Fibroblast of skin of right quadriceps (primary cell): ENCODE measurements at regions not wholly inside any gene's neighbourhood (a gene's known extent, or its start where the extent isn't known, plus 50 kb on each side); places are given as distances from the start of the nearest gene placed in this dataset.

ENCODE experiments used
- DNase-seq: peaks from one replicate; pipeline ENCODE4 v3.0.0-alpha.2; 2013

DNA sequence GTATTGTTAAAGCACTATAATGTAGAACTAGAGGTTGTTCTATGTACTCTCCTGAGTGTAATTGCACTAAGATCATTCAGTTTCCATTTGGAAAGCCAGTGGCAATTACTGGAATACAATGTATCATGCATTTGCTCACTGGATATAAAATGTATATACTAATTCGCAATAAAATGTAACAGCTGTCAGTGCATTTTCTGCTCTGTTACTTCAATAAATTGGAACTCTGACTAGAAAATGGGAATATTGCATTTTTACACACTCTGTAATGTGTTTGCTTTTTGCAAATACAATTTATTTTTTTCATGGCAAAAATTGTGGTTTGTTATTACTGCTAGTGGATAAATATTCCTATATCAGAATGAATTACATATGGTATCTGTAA lies 893.8 kb upstream of the POU3F3 start:
- no peak for DNase-seq

DNA sequence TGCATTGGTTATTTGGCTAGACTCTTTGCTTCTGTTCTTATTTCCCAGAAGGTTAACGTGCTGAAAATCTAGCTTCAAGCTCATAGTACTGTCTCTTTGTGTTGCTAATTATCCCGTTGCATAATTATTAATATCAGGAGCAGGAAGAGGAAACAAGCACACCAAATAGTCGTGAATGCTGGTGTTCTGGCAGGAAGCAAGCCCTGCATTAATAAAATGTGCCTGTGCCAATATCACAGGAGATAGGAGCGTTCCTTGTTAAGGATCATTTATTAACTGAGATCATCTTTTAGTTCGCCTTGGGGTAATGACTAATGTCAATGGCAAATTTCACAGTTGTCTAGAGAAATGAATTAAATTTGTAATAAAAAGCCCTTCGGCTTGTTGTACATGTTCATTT lies 893.0 kb upstream of the POU3F3 start:
- no peak for DNase-seq

- DNase-seq, result no peak
Observed at GRCh38 chr2:103961862-103962261, 892.1 kb upstream of the POU3F3 start.

DNA sequence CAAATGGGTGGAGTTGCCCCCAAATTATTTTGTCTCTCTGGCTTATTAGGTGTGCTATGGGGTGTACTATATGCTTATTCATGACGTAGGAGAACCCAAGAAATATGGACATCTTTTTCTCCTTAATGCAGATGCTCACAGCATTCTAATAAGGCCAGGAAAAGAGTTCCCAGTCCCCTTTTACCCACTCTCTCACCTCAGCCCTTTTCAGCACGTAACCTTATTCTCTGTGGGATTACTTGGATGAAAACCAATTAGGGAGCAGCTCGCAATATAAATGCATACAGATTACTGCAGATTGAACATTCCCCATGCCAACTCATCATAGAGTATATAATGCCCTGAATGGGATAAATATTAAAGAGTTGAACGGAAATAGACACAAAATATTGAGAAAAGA lies 891.2 kb upstream of the POU3F3 start:
- DNase-seq, result no peak

DNA sequence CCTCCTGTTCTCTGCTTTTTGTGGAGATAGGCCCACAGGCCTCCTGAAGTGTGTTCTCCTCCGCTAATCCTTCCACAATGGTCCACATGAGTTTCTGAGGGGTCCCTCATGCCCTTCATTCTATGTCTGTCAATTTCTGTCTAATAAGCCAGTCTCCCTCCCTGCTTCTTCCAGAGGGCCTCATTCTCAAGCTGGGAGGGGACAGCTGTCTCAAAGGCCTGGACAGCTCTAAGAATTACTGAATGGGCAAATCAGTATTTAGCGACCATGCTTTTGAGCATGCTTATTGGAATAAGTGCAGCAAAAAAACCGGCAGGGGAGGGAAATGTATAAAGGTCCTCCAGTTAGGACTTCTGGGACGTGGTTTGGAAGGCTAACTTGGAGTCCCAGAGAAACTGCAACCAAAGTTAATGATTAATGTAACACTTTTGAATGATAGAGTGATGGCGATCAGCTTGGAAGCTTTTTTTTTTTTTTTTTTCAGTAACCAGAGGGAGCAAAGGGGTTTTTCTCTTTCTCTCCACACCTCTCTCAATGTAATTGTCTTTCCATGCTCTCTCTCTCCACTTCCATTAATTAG lies 890.7 kb upstream of the POU3F3 start:
- DNase-seq, result no peak

DNA sequence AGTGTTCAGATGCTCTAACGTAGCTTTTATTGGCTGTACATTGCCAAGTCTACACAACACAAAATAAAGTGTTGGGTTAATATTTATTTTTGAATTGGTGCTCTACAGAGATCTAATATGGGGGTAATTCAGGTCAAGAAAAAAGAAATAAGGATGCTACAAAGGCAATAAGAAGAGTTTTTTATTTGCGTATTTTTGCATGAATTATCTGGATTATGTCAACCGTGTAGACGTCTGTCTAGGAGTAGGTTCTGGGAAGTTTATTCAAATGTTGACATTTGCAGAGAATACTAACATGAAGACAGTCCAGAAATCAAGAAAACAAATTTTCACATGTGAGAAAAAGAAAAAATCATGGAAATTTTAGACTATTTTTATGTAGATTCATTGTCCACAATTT lies 876.7 kb upstream of the POU3F3 start:
- no peak for DNase-seq

DNA sequence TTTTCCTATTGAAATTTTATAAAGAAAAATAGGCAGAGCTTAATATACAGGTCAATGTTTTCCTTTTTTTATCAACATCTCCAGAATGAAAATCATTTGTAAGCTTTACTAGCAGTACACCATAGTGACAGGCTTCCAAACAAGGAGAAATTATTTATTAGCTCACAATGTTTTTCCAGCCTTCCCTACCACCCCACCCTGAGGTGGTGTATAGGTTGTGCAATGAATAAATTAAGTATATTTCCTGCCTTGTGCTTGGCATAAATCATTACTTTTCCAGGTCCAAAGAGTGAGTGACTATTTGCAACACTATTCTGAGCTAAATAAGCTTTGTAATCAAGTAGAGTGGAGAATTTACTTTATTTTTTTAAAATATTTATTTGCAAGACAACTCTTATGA lies 876.2 kb upstream of the POU3F3 start:
- no peak for DNase-seq

- no peak for DNase-seq
Observed at GRCh38 chr2:103980401-103980800, 873.5 kb upstream of the POU3F3 start.

GRCh38 chr2:103982691-103983090 lies 871.2 kb upstream of the POU3F3 start:
- DNase-seq, result no peak

DNA sequence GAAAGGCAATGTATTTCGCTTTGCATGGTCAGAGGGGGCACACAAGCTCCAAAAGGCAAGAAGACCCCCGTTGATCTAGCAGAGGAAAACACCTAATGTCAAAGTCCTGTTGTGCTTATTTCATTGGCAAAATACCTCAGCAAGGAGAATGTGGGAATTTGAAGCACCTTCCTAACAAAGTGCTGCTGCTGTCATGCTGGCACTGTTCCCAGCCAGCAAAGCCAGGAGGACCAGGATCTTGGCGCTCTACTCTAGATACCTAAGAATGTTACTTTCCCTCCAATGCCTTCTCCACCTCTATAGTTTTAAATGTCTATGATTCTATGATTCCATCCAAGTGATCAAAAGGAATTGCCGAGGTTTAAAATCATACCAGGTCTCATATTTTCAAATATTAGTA lies 867.9 kb upstream of the POU3F3 start:
- DNase-seq, result no peak

DNA sequence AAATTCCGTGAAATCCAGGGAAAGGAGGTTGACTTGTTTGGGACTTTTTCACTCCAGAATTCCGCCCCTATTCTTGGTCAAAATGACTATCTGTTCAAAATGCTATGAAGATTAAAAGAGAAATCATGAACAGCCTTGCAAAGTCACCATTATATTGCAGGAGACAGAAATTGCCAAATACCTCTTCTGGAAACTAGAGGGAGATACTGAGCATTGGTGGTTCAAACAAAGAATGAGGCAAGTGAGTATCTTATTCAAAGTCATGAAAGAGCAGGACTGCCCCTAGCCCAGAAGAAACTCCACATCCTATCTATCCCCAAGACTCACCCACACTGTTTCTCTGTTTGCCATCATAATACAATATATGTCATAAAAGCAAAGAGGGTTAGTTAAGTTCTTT lies 862.3 kb upstream of the POU3F3 start:
- no peak for DNase-seq

- DNase-seq, result no peak
Observed at GRCh38 chr2:104004821-104005220, 849.1 kb upstream of the POU3F3 start.

GRCh38 chr2:104016801-104017200 lies 837.1 kb upstream of the POU3F3 start:
- no peak for DNase-seq

- no peak for DNase-seq
Observed at GRCh38 chr2:104023306-104023705, 830.6 kb upstream of the POU3F3 start.

GRCh38 chr2:104023765-104024164 lies 830.1 kb upstream of the POU3F3 start:
- no peak for DNase-seq

GRCh38 chr2:104025295-104025694 lies 828.6 kb upstream of the POU3F3 start:
- DNase-seq, result no peak

GRCh38 chr2:104026725-104027124 lies 827.2 kb upstream of the POU3F3 start:
- DNase-seq, result no peak

DNA sequence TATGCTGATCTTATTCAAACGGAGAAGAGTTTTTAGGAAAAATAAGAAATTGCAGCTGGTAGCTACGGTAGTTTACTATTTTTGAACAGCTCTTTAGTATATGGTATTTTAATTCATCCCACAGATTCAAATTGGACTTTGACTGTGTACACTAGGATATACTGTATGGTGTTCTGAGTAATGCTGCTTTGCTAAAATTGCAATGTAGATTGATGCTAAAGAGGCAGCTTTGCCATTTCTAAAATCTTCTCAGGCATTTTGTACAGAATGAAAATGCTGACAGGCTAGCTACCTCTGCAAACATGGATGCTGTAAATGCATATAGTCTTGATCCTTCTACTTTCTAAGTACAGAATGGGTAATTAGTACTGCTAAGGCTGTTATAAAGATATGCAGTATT lies 826.6 kb upstream of the POU3F3 start:
- DNase-seq, result no peak

DNA sequence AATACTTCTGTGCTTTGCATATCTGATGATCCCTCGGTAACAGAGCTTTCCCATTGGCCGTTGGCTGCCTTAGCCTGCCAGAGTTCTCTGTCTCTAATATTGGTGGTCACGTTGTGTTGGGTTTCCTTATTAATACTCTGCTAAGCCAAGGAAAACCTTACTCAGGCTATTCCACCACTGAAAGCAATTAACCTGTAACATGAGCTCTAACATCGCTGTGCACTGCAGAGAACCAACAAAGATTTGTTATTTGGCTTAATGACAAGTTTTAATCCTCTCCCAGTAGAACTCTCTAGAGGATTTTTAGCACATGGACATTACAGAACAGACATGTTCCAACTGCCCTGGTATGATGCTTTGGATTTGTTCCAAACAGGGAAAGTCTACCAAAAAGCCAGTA lies 825.9 kb upstream of the POU3F3 start:
- no peak for DNase-seq

DNA sequence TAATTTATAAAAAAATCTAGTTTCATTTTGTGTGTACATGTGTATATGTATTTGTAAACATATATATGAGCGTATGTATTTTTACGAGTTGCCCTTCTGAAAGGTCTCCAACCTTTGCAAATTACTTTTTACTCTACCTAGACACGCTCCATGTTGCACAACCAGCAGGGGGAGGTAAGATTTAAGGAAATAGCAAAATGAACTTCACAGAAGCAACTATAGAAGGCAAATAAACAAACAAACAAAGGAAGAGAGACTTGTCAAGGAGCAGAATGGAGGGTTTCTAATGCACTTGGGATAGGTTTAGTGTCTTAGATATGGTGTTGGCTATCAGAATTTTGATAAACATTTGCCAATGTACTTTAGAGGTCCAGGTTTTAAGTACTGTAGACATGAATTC lies 820.5 kb upstream of the POU3F3 start:
- no peak for DNase-seq

- no peak for DNase-seq
Observed at GRCh38 chr2:104040771-104041170, 813.1 kb upstream of the POU3F3 start.

- DNase-seq, result no peak
Observed at GRCh38 chr2:104041351-104041750, 812.6 kb upstream of the POU3F3 start.

- no peak for DNase-seq
Observed at GRCh38 chr2:104043864-104044263, 810.1 kb upstream of the POU3F3 start.

DNA sequence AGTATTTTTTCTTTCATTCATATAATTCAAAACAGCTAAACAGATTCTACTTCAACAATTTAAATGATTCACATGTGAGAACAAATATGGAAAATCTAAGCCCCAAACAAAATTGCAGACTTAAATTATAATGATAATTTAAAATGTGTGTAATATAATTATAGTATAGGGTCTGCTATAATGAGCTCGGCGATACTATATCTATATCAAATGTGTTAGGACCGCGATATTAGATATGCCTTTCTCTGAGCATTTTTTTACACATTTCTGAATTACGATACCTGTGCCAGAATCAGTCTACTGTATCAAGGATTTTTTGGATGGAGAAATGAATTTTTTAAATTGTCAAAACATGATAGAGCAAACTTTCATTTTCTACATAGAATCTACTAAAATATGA lies 808.8 kb upstream of the POU3F3 start:
- DNase-seq, result no peak

DNA sequence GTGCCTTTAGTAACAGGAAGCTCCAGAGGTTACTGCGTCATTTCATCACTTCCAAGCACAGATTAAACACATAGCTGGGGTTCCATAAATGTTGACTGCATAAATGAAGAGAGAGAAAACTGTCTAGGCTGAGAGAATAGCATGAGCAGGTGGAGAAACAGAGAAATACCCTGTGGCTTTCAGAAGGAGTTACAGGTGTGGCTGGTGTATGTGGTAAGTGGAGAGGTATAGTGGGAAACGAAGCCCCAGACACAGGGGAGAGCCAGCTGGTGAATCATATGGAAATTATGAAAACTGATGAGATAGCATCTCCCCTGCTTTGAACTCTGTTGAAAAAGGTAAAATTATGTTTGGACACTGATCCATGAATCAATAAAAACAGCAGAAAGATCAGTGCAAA lies 807.4 kb upstream of the POU3F3 start:
- no peak for DNase-seq

GRCh38 chr2:104047516-104047915 lies 806.4 kb upstream of the POU3F3 start:
- DNase-seq, result no peak
